K562 (cell line): ENCODE measurements at regions not wholly inside any gene's neighbourhood (a gene's known extent, or its start where the extent isn't known, plus 50 kb on each side); places are given as distances from the start of the nearest gene placed in this dataset.

ENCODE experiments used
- ARID1B ChIP-seq: fragments of 450-650 bp; IDR thresholded peaks from 2 replicates; pipeline ENCODE4 v1.6.1; 2016; ENCODE audit warnings: antibody characterized with exemption, mild to moderate bottlenecking, inconsistent platforms
- CREM ChIP-seq: IDR thresholded peaks from 2 replicates; pipeline ENCODE4 v1.6.1; 2014; ENCODE audit warnings: antibody characterized with exemption, low read depth
- DPF2 ChIP-seq: fragments of 450-650 bp; IDR thresholded peaks from 2 replicates; pipeline ENCODE4 v1.6.1; 2016
- ELK1 ChIP-seq: sonication (generic); formaldehyde crosslinking; IDR thresholded peaks from 2 replicates; pipeline ENCODE4 v1.8.1; 2022; ENCODE audit warnings: missing genetic modification reagents
- FOSL1 ChIP-seq: fragments of 200-800 bp; sonication (Bioruptor generic); conservative IDR thresholded peaks from 2 replicates; pipeline ENCODE4 v1.6.1; 2016; ENCODE audit warnings: missing genetic modification characterization, missing compliant biosample characterization
- FUS ChIP-seq: fragments of 200-400 bp; formaldehyde crosslinking; optimal IDR thresholded peaks from 2 replicates; pipeline ENCODE3; 2017; ENCODE audit warnings: low read depth, low read length
- GMEB1 ChIP-seq: fragments of 250-450 bp; sonication (Bioruptor Pico); IDR thresholded peaks from 2 replicates; pipeline ENCODE4 v1.4.0; 2020; ENCODE audit warnings: mild to moderate bottlenecking
- HMBOX1 ChIP-seq: sonication (generic); IDR thresholded peaks from 2 replicates; pipeline ENCODE4 v1.6.1; 2016
- MCM5 ChIP-seq: fragments of 450-650 bp; IDR thresholded peaks from 2 replicates; pipeline ENCODE4 v1.6.1; 2016; ENCODE audit warnings: low read depth
- PKNOX1 ChIP-seq: fragments of 450-650 bp; IDR thresholded peaks from 2 replicates; pipeline ENCODE4 v1.6.1; 2016
- RAD21 ChIP-seq, 2 experiments: fragments of 250-450 bp in 1 of 2; fragments of 450-650 bp in 1 of 2; sonication (Bioruptor Pico) in 1 of 2; formaldehyde crosslinking in 1 of 2; IDR thresholded peaks in 1 of 2; conservative IDR thresholded peaks in 1 of 2; 2 replicates each; pipeline versions ENCODE4 v1.4.0 to v1.8.0; 2020 to 2022; ENCODE audit warnings: mild to moderate bottlenecking in 2 of 2, moderate library complexity in 1 of 2
- SIRT6 ChIP-seq: IDR thresholded peaks from one replicate; pipeline ENCODE4 v1.6.1; 2012; ENCODE audit warnings: low read depth, mild to moderate bottlenecking, control low read depth, inconsistent platforms, low read length, moderate library complexity
- SMARCA4 ChIP-seq: fragments of 450-650 bp; IDR thresholded peaks from 2 replicates; pipeline ENCODE4 v1.6.1; 2016
- ZNF583 ChIP-seq: fragments of 250-450 bp; sonication (Bioruptor Pico); IDR thresholded peaks from 2 replicates; pipeline ENCODE4 v1.4.0; 2020

- TF ChIP-seq FUS: no peak
- no peak for TF ChIP-seq SIRT6
- no peak for TF ChIP-seq RAD21 (CRISPR knock-in tag; conservative IDR thresholded peaks at IDR 0.05 in 1 of 2, IDR thresholded peaks at IDR 0.05 in 1 of 2)
- no peak for TF ChIP-seq ELK1 (CRISPR knock-in tag)
- peak; percentile 86 for TF ChIP-seq FOSL1 (tag)
- no peak for TF ChIP-seq MCM5
- 0 out of 2 replicates have a peak, but pooled peaks have one; percentile 33 for TF ChIP-seq DPF2
- TF ChIP-seq ARID1B: 0 out of 2 replicates have a peak, but pooled peaks have one; percentile 13
- TF ChIP-seq HMBOX1: peak; percentile 57; the same call in 1 of the 2 replicates
- TF ChIP-seq GMEB1 (CRISPR knock-in tag): no peak
- TF ChIP-seq CREM: no peak
- TF ChIP-seq PKNOX1: 0 out of 2 replicates have a peak, but pooled peaks have one; percentile 8
- no peak for TF ChIP-seq SMARCA4
- TF ChIP-seq ZNF583 (CRISPR knock-in tag): no peak
Measured at GRCh38 chr6:167658106-167658505, 168.6 kb upstream of the AFDN start (continued).
